Kidney (tissue), 13 donors: ENCODE measurements at regions not wholly inside any gene's neighbourhood (a gene's known extent, or its start where the extent isn't known, plus 50 kb on each side); places are given as distances from the start of the nearest gene placed in this dataset.

ENCODE experiments used
- DNase-seq, 5 donors: peaks; one replicate each; pipeline ENCODE4 v3.0.0-alpha.2; 2013 to 2020
- FAIRE-seq: peaks from 2 replicates; lab custom pipeline; 2012; peaks lifted over from hg19 to GRCh38; lab: Jason Lieb, UNC
- H3K27ac ChIP-seq, 2 donors: one replicate each; pipeline ENCODE4 v1.7.0; 2013; ENCODE audit warnings: low read depth in 2 of 2, low read length in 2 of 2, inconsistent platforms in 1 of 2
- H3K27me3 ChIP-seq: one replicate; pipeline ENCODE4 v1.7.1; 2013; ENCODE audit warnings: low read length, inconsistent platforms; ENCODE audit not compliant: control insufficient read depth, insufficient read depth
- H3K36me3 ChIP-seq, 3 donors: one replicate each; pipeline versions ENCODE4 v1.7.0 to v1.7.1; 2013; ENCODE audit warnings: low read length in 3 of 3, control low read depth in 1 of 3, inconsistent platforms in 1 of 3; ENCODE audit not compliant: insufficient read depth in 3 of 3, control insufficient read depth in 2 of 3
- H3K4me1 ChIP-seq, 3 donors: one replicate each; pipeline versions ENCODE4 v1.7.0 to v1.7.1; 2013; ENCODE audit warnings: low read length in 3 of 3, inconsistent platforms in 1 of 3, low read depth in 1 of 3; ENCODE audit not compliant: control insufficient read depth in 2 of 3, insufficient read depth in 2 of 3
- H3K4me3 ChIP-seq, 3 donors: one replicate each; pipeline versions ENCODE4 v1.7.0 to v1.8.1; 2013; ENCODE audit warnings: low read length in 3 of 3, control low read depth in 1 of 3, inconsistent platforms in 1 of 3
- H3K9ac ChIP-seq, 3 donors: one replicate each; pipeline versions ENCODE4 v1.7.0 to v1.7.1; 2013; ENCODE audit warnings: low read length in 3 of 3, control low read depth in 1 of 3, inconsistent platforms in 1 of 3
- H3K9me3 ChIP-seq, 3 donors: one replicate each; pipeline versions ENCODE4 v1.7.0 to v1.7.1; 2013; ENCODE audit warnings: low read length in 3 of 3, control low read depth in 1 of 3, inconsistent platforms in 1 of 3; ENCODE audit not compliant: control insufficient read depth in 2 of 3, insufficient read depth in 1 of 3
- CTCF ChIP-seq: IDR thresholded peaks from 3 replicates; pipeline ENCODE4 v1.5.1; 2012; ENCODE audit warnings: mild to moderate bottlenecking, moderate library complexity, borderline replicate concordance; ENCODE audit not compliant: insufficient read depth; ENCODE audit errors: extremely low read depth
- intact Hi-C: fragments of 100-400 bp; cut with DNase I; formaldehyde crosslinking; loops from one replicate; pipeline ENCODE4 v1.11.1; 2022
- donor health status: control.
- donor health status: control.
- donor health status: control.
- donor health status: control.
- donor health status: control.
- donor health status: DM: yes; HTN: yes; CAD: no.
- donor health status: Normal renal cell carcinoma (clear cell type).

GRCh38 chr2:9144617-9145016 is 62.0 kb upstream of the ASAP2 start:
- intact Hi-C loops: no loop called here
- H3K27ac ChIP-seq: no peak overlapping the region
- DNase-seq: no peak
- no peaks in the 10 kb centered on the region for H3K9me3 ChIP-seq
- no peaks in the 10 kb centered on the region for H3K27me3 ChIP-seq
- no peak overlapping the region for H3K4me3 ChIP-seq
- no peak for TF ChIP-seq CTCF
- no peak for FAIRE-seq
- H3K9ac ChIP-seq: no peak overlapping the region
- peaks cover 0 to 4% (median 2%) of the 10 kb centered on the region in 3 donors for H3K4me1 ChIP-seq
- no peaks in the 10 kb centered on the region for H3K36me3 ChIP-seq

- no peak overlapping the region for H3K9ac ChIP-seq
- H3K36me3 ChIP-seq: no peaks in the 10 kb centered on the region
- H3K4me1 ChIP-seq: peaks cover 0 to 4% (median 2%) of the 10 kb centered on the region in 3 donors
- H3K27me3 ChIP-seq: no peaks in the 10 kb centered on the region
- intact Hi-C loops: no loop called here
- no peak overlapping the region for H3K27ac ChIP-seq
- no peak for FAIRE-seq
- no peak overlapping the region for H3K4me3 ChIP-seq
- DNase-seq: peak in 1 of 5 donors; percentile 15
- no peak for TF ChIP-seq CTCF
- no peaks in the 10 kb centered on the region for H3K9me3 ChIP-seq
Measured at GRCh38 chr2:9144046-9144445, 62.6 kb upstream of the ASAP2 start.

GRCh38 chr2:9143264-9143815 is 63.3 kb upstream of the ASAP2 start:
- Histone ChIP-seq H3K9ac (peak overlapping the region in 1 of 3 donors; percentile 49), H3K36me3 (no peaks in the 10 kb centered on the region), H3K27ac (peak overlapping the region in 1 of 2 donors; percentile 68), H3K4me1 (peaks cover 0 to 4% (median 2%) of the 10 kb centered on the region in 3 donors), H3K27me3 (no peaks in the 10 kb centered on the region), H3K9me3 (no peaks in the 10 kb centered on the region), H3K4me3 (peak overlapping the region in 1 of 3 donors; percentile 43)
- DNase-seq: peak in 1 of 5 donors; percentile 46
- intact Hi-C loops: no loop called here
- no peak for TF ChIP-seq CTCF
- no peak for FAIRE-seq
